CD4-positive, alpha-beta T cell (primary cell): ENCODE measurements at regions not wholly inside any gene's neighbourhood (a gene's known extent, or its start where the extent isn't known, plus 50 kb on each side); places are given as distances from the start of the nearest gene placed in this dataset.
"Not testable (repeated sequence)": the region's sequence is repeated elsewhere in the genome, so short reads cannot be mapped to it uniquely, and the experiment has no call there.

ENCODE experiments used
- ATAC-seq: fragments of 200-7000 bp; cut with Tn5 transposase; one replicate; pipeline ENCODE4 v1.10.0; 2022; ENCODE audit warnings: mild to moderate bottlenecking; ENCODE audit not compliant: poor library complexity
- CTCF ChIA-PET: fragments of 350-600 bp; sonication (Branson Sonifier 250); formaldehyde crosslinking; loops from one replicate; lab custom pipeline; 2021; ENCODE audit warnings: antibody characterized with exemption, inconsistent platforms; lab: Charles Lee
- POLR2A ChIA-PET: fragments of 350-600 bp; sonication (Branson Sonifier 250); formaldehyde crosslinking; loops from one replicate; lab custom pipeline; 2021; ENCODE audit warnings: antibody characterized with exemption, inconsistent platforms; lab: Charles Lee
- DNase-seq, 14 experiments: peaks; one replicate each; pipeline ENCODE4 v3.0.0-alpha.2; 2013 to 2020; ENCODE audit warnings: mixed read lengths in 2 of 14
- H3K27ac ChIP-seq, 2 donors: one replicate each; pipeline versions ENCODE4 v1.5.1 to v1.7.0; 2013; ENCODE audit warnings: low read length in 2 of 2, low read depth in 1 of 2, mild to moderate bottlenecking in 1 of 2
- H3K27me3 ChIP-seq, 2 experiments: 1 replicate in 1 of 2; 2 replicates in 1 of 2; pipeline versions ENCODE4 v1.6.1 to v1.7.0; 2013; ENCODE audit warnings: low read length in 2 of 2, control low read depth in 1 of 2, mild to moderate bottlenecking in 1 of 2, moderate library complexity in 1 of 2; ENCODE audit not compliant: insufficient read depth in 2 of 2, control insufficient read depth in 1 of 2
- H3K36me3 ChIP-seq: one replicate; pipeline ENCODE4 v1.6.1; 2013; ENCODE audit warnings: low read length, control low read depth; ENCODE audit not compliant: insufficient read depth
- H3K4me1 ChIP-seq: one replicate; pipeline ENCODE4 v1.6.1; 2013; ENCODE audit warnings: low read length, control low read depth; ENCODE audit not compliant: insufficient read depth
- H3K4me3 ChIP-seq: one replicate; pipeline ENCODE4 v1.5.1; 2013; ENCODE audit warnings: mild to moderate bottlenecking, low read length, moderate library complexity
- H3K9me3 ChIP-seq, 2 experiments: 1 replicate in 1 of 2; 2 replicates in 1 of 2; pipeline versions ENCODE4 v1.6.1 to v1.7.0; 2013; ENCODE audit warnings: low read length in 2 of 2, mild to moderate bottlenecking in 2 of 2, control low read depth in 1 of 2, moderate library complexity in 1 of 2; ENCODE audit not compliant: control insufficient read depth in 1 of 2, insufficient read depth in 1 of 2
- H3K27ac Mint-ChIP-seq: one replicate; pipeline ENCODE4 v1.8.0; 2020; ENCODE audit warnings: mixed read lengths
- H3K27me3 Mint-ChIP-seq: one replicate; pipeline ENCODE4 v1.8.0; 2021; ENCODE audit warnings: mixed read lengths
- H3K36me3 Mint-ChIP-seq: one replicate; pipeline ENCODE4 v1.8.0; 2021; ENCODE audit warnings: low read depth, mixed read lengths
- H3K4me1 Mint-ChIP-seq: one replicate; pipeline ENCODE4 v1.8.0; 2021; ENCODE audit warnings: low read depth, mixed read lengths
- H3K4me3 Mint-ChIP-seq: one replicate; pipeline ENCODE4 v1.8.0; 2020; ENCODE audit warnings: mild to moderate bottlenecking, mixed read lengths
- H3K9me3 Mint-ChIP-seq: one replicate; pipeline ENCODE4 v1.8.0; 2020; ENCODE audit warnings: mixed read lengths
- intact Hi-C, 2 experiments: fragments of 100-400 bp; cut with DNase I in 1 of 2; cut with micrococcal nuclease in 1 of 2; formaldehyde crosslinking; loops; one replicate each; pipeline versions ENCODE4 v1.15.1 to v1.9.0; 2023 to 2025; cut with DNase I, micrococcal nuclease
- TF ChIP-seq, protein P1 (sequence below): fragments of 200-600 bp; IDR thresholded peaks from one replicate; pipeline ENCODE4 v1.8.0; 2022; ENCODE audit warnings: antibody characterized with exemption, mild to moderate bottlenecking

DNA sequence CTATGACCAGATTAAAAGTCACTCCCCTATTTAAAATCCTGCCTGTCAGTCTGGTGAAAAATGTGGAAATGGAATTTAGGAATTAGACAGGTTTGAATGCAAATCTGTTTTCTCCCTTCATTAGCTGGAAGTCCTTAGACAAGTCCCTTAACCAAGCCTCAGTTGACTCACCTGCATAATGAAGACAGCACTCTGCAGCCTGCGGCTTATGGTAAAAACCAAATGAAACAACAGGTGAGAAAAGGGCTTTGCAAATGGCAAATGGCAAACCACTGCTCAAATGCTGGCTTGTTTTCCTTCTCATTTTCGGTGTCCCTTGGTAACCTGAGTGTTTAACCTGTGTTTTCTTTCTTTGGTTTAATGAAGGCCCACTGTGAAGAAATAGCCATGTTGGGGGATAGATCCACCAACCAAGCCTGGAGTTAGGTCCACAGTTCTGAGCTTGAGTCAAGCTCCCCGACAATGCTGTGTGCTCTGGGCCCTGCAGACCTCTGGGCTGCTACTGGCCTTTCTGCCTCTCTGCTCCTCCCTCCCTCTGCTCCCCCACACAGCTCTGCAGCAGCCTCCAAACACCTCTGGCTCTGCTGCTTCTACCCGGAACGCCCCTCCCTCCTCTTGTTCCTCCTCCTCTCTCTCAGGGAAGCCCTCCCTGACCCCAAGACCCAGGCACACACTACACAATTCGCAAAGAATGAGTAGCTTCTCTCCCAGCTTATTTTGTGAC lies 641.8 kb downstream of the MATN1 start:
- Mint-ChIP-seq H3K27ac (no peak overlapping the region), H3K4me3 (no peak overlapping the region), H3K36me3 (no peaks in the 10 kb centered on the region), H3K27me3 (peaks cover 51% of the 10 kb centered on the region), H3K4me1 (no peaks in the 10 kb centered on the region), H3K9me3 (no peaks in the 10 kb centered on the region)
- H3K27ac ChIP-seq: no peak overlapping the region
- peaks cover 14 to 21% of the 10 kb centered on the region in 2 experiments for H3K27me3 ChIP-seq
- TF ChIP-seq, protein P1, sequence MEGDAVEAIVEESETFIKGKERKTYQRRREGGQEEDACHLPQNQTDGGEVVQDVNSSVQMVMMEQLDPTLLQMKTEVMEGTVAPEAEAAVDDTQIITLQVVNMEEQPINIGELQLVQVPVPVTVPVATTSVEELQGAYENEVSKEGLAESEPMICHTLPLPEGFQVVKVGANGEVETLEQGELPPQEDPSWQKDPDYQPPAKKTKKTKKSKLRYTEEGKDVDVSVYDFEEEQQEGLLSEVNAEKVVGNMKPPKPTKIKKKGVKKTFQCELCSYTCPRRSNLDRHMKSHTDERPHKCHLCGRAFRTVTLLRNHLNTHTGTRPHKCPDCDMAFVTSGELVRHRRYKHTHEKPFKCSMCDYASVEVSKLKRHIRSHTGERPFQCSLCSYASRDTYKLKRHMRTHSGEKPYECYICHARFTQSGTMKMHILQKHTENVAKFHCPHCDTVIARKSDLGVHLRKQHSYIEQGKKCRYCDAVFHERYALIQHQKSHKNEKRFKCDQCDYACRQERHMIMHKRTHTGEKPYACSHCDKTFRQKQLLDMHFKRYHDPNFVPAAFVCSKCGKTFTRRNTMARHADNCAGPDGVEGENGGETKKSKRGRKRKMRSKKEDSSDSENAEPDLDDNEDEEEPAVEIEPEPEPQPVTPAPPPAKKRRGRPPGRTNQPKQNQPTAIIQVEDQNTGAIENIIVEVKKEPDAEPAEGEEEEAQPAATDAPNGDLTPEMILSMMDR: no peak
- DNase-seq (no peak), ATAC-seq (no peak)
- CTCF ChIA-PET: no interaction called here
- H3K9me3 ChIP-seq: peaks cover 0 to 3% of the 10 kb centered on the region in 2 experiments
- POLR2A ChIA-PET: no interaction called here
- no peaks in the 10 kb centered on the region for H3K36me3 ChIP-seq
- no peak overlapping the region for H3K4me3 ChIP-seq
- H3K4me1 ChIP-seq: no peaks in the 10 kb centered on the region
- intact Hi-C loops: no loop called here

GRCh38 chr1:30075916-30076315 lies 647.5 kb downstream of the MATN1 start:
- H3K9me3 ChIP-seq, H3K9me3 Mint-ChIP-seq, H3K36me3 Mint-ChIP-seq, DNase-seq, CTCF ChIA-PET, H3K36me3 ChIP-seq, H3K4me3 Mint-ChIP-seq, H3K27ac Mint-ChIP-seq, intact Hi-C loops, H3K27me3 ChIP-seq, ATAC-seq, H3K4me3 ChIP-seq, H3K4me1 Mint-ChIP-seq, H3K27ac ChIP-seq, H3K4me1 ChIP-seq, POLR2A ChIA-PET: not testable (repeated sequence)
- H3K27me3 Mint-ChIP-seq: peaks cover 17% of the 10 kb centered on the region

GRCh38 chr1:30068787-30069472 lies 654.5 kb downstream of the MATN1 start:
- no peak for ATAC-seq
- intact Hi-C loops: no loop called here

More at GRCh38 chr1:30068787-30069472, 654.5 kb downstream of the MATN1 start:
- no peaks in the 10 kb centered on the region for H3K4me1 ChIP-seq
- ChIA-PET POLR2A (no interaction called here), CTCF (no interaction called here)
- H3K27ac ChIP-seq: no peak overlapping the region
- TF ChIP-seq, protein P1: no peak
- H3K9me3 Mint-ChIP-seq: no peaks in the 10 kb centered on the region
- no peaks in the 10 kb centered on the region for H3K36me3 ChIP-seq
- no peak overlapping the region for H3K4me3 ChIP-seq
- H3K36me3 Mint-ChIP-seq: no peaks in the 10 kb centered on the region
- no peaks in the 10 kb centered on the region for H3K27me3 ChIP-seq
- H3K4me3 Mint-ChIP-seq: no peak overlapping the region
- peaks cover 0 to 3% of the 10 kb centered on the region in 2 experiments for H3K9me3 ChIP-seq
- DNase-seq: no peak
- H3K27me3 Mint-ChIP-seq: peaks cover 5% of the 10 kb centered on the region
- no peak overlapping the region for H3K27ac Mint-ChIP-seq
- no peaks in the 10 kb centered on the region for H3K4me1 Mint-ChIP-seq
